HS-27A (cell line): ENCODE measurements at regions not wholly inside any gene's neighbourhood (a gene's known extent, or its start where the extent isn't known, plus 50 kb on each side); places are given as distances from the start of the nearest gene placed in this dataset.

Source experiments
- DNase-seq: peaks from one replicate; pipeline ENCODE4 v3.0.0-alpha.2; 2012; ENCODE audit warnings: low read depth, missing footprints

DNA sequence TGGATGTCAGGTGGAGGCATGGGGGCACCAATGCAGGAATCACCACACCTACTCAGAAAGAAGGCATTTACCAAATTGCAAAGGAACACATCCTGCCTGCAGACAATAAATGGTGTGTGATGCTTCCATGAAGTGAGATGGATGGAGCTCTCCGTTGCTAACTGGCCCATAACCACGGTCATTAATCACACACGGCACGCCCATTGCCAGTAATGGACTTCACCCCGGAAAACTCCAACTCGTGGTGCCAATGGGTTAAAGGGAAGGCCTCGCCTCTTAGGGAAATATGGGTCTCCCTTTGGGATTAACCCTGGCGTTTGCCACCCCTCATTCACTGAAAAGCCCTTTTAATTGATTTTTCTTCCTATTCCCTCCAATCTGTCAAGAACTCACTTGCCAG lies 443.1 kb upstream of the DAB1 start:
- no peak for DNase-seq

DNA sequence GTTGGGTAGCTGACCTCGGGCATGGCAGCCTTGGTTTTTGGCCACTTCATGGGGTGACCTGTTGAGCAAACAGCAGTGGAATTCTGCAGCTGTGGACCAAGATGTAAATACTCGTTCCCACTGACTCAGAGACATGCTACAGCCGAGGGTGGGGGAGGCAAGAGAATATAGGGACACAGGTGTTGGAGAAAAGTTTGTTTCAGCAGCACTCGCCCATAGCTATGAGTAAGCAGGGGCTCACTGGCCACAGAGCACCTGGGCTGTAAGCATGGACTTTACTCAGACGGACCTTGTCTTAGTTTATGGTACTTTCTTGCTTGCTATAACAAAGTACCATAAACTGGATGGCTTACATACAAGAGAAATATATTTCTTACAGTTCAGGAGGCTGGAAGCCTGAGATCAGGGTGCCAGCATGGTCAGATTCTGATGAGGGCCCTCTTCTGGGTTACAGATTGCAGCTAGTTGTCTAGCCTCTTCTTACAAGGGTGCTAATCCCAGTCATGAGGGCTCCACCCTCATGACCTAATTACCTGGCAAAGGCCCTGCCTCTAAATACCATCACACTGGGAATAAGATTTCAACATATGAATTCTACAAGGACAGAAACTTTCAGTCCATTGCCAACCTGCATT lies 437.2 kb upstream of the DAB1 start:
- DNase-seq: no peak

DNA sequence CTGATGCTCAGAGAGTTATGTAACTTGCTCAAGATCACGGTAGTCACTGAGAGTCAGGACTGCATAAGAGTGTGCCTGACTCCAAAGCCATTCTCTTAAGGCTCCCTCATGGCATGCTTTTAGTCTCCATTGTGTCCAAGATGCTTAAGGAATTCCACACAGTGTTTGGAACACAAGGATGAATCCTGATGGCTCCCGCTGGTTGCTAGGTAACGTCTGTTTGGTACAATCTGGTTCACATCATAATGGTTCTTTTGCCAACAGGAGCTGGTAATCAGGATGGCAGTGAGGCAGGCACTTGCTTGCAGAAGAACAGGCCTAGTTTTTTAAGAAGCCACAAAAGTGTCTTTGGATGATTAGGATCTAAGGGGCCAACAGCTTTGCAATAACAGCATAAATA lies 436.5 kb upstream of the DAB1 start:
- no peak for DNase-seq

GRCh38 chr1:57858740-57859139 lies 434.9 kb upstream of the DAB1 start:
- no peak for DNase-seq

- DNase-seq: no peak
Measured at GRCh38 chr1:57857809-57858208, 433.9 kb upstream of the DAB1 start.

- DNase-seq: no peak
Measured at GRCh38 chr1:57854436-57854835, 430.6 kb upstream of the DAB1 start.

DNA sequence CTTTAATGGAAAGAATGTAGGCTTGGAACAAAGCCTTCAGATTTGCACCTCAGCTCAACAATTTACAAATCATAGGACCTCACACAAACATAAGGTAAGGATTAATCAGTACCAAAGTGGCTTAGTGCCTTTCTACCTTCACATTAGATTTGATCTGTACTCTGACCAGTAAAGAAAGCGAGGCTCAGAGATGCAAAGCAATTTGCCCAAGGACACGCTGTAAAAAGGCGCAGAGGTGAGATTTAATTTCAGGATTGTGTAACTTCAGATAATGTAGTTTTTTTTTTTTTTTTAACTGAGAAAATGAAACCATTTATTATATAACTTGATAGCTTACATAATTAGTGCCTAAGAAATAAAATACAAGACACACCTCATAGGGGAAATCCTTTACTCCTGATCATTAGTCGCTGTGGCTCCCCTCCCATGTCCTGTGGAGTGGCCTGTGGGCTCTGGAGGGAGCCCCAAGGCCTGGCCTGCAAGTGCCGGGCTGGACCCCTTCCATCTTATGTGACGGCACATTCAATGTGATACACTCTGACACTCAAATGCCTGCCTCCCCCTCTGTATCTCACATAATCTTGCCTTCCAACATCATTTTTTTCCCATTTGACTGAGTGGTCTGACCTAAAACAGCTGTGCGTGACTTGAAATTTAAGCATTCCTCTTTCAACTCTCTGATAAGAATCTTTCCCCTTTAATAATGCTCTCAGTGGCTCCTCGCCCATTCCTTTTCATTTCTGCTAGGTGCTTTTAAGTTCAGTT lies 426.5 kb upstream of the DAB1 start:
- no peak for DNase-seq

DNA sequence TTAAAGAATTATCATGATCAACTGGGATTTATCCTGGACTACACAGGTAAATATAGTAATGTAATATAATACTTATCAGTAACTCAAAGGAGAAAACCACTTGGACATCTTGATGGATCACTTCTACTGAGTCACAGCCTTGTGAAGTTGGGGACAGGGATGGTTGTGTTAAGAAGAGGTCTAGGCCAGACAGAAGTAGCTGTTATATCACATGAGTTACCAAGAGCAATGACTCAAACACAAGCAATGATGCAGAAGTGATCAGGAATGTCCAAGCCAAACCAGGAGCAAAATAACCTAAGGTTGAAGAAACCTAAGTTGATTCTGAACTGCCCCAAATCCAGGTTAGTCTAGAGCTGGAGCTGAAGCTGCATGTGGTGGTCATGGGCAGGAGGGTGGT lies 424.5 kb upstream of the DAB1 start:
- no peak for DNase-seq

DNA sequence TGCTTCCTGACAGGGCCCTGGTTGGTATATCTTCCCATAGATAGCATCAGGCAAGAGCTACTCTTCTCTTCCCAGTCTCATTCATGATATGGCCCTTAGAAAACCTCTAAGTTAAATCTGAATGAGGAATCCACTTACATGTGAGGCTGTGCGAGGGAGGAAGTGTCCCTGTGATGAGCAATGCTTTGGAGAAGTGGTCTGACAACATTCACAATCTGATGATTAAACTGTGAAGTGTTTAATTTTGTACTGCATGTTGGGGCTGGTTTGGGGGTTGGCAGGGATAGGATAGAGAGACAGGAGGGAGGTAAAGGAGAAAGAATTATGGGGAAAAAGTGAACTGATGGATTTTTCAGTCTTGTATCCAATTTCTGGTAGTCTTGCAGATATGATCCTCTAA lies 421.2 kb upstream of the DAB1 start:
- DNase-seq: no peak

DNA sequence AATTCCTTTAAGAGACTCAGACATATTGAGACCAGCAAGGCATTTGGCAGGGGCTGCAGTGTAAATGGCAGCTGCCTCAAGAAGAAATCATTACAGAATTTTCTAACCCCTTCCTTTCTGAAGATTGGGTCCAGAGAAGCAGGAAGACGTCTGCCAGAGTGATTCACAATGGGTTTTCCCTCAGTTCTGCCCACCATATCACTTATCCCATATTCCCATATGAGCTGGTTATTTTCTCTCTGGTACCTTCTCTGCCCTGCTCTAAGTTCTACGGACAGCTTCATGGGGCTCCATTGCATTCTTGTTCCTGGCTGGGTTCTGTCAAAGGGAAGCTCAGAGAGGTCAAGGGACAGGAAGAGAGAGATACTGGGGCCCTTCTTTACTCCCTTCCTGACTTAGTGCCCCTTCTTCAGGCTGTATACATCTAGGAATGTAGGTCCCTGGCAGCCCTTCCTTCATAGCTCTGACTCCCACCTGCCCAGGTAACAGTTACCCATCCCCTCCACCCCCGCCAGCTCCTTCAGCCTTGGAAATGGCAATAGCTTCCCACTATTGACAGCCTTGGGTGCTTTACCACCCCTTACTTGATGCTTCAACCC lies 420.6 kb upstream of the DAB1 start:
- DNase-seq: no peak

- DNase-seq: no peak
Measured at GRCh38 chr1:57843760-57844159, 419.9 kb upstream of the DAB1 start.

DNA sequence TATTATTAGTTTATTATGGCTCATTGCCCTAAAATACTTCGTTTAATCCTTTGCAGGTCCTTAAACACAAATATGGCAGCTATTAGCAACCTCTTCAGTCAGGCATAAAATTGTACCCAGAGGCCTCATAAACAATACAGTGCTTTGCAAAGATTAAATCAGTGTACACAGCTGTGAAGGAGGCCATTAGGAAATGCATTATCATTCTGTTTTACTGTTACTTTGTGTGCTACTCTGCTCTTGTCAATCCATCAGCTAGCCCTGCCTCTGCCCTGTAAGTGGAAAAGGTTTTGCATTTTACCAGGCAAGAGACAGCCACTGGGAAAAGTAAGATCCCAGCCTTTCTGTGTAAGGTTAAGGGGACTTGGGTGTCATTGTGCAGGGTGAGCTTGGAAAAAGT lies 415.7 kb upstream of the DAB1 start:
- no peak for DNase-seq

- no peak for DNase-seq
Measured at GRCh38 chr1:57839067-57839466, 415.2 kb upstream of the DAB1 start.

GRCh38 chr1:57835620-57836019 lies 411.8 kb upstream of the DAB1 start:
- no peak for DNase-seq

- no peak for DNase-seq
Measured at GRCh38 chr1:57833296-57833695, 409.4 kb upstream of the DAB1 start.

GRCh38 chr1:57832612-57833011 lies 408.8 kb upstream of the DAB1 start:
- DNase-seq: no peak

DNA sequence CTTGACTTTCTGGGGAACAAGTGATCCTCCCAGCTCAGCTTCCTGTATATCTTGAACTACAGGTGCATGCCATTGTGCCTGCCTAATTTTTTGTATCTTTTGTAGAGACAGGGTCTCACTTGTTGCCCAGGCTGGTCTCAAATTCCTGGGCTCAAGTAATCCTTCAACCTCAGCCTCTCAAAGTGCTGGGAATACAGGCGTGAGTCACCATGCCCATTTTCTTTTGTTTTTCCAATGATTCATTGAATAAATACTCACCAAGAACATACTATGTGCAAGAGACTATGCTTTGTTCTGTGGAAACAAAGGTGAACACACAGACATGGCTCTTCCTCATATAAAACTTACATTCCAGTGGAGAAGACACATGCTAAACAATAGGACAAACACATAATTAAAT lies 407.8 kb upstream of the DAB1 start:
- DNase-seq: no peak

DNA sequence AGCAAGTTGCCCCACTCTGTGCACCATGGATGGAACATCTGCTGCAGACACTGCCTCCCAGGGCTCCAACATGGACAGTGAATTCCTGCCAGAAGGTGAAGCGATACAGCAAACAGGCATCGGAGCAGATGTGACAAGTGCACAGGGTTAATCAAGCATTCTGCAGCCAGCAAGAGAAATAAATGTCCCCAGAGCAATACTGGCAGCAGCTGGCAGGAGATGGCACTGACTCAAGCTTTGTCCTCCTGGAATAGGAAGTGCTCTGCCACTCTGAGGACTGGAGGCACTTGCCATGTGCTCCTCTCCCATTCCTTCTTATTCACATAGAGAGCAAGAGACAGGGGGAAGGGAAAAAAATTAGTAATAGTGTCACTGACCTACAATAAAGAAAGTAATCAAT lies 402.7 kb upstream of the DAB1 start:
- no peak for DNase-seq

- no peak for DNase-seq
Measured at GRCh38 chr1:57824535-57824934, 400.7 kb upstream of the DAB1 start.

GRCh38 chr1:57820356-57821095 lies 396.7 kb upstream of the DAB1 start:
- no peak for DNase-seq

DNA sequence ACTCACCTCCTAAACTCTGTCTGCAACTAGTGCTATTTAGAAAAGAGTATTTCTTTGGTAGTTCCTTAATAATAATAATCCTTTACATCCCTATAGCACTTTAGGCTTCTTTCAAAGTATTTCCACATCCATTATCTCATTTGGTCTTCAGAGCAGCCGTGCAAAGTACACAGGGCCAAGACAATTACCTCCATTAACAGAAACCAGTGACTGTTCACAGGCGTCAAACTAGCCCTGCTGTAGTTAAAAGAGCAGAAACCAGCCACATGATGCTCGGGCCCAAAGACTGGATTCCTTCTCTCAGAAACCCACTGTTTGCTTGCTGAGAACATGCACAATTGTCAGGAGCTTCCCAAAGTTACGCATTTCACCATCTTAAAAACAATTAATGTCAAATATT lies 396.0 kb upstream of the DAB1 start:
- DNase-seq: no peak

DNA sequence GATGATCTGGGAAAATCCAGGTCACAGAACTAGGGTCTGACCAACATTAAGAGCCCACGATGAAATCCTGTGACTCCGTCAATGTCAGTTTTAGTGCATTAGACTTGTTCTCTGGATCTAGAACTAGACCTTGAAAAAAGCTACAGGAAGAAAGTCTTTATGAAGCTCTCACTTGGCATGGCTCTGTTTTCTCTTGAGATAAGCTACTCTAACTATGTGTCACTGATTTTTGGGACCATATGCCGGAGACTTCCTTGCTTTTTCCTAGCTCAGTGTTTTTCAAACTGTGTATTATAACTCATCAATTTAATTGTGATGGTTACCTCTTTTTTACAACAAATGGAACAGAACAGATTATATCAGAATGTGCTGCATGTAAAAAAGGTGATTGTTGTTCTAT lies 379.7 kb upstream of the DAB1 start:
- DNase-seq: no peak

- no peak for DNase-seq
Measured at GRCh38 chr1:57800376-57800775, 376.5 kb upstream of the DAB1 start.
